Posterior vena cava (tissue), 2 donors: ENCODE measurements at regions not wholly inside any gene's neighbourhood (a gene's known extent, or its start where the extent isn't known, plus 50 kb on each side); places are given as distances from the start of the nearest gene placed in this dataset.

Experiments used
- DNase-seq: peaks from one replicate; pipeline ENCODE4 v3.0.0-alpha.2; 2020; ENCODE audit warnings: low spot score
- intact Hi-C, 2 donors: fragments of 100-400 bp; cut with DNase I; formaldehyde crosslinking; loops; one replicate each; pipeline versions ENCODE4 v1.14.1 to v1.14.2; 2022 to 2023
- donor health status: DM: yes; HTN: yes; CAD: no.
- donor health status: DM: yes; HTN: yes; CAD: no.

- intact Hi-C loops: no loop called here
- DNase-seq: no peak
Observed at GRCh38 chr5:105978011-105978410, 1692.7 kb downstream of the EFNA5 start.

- DNase-seq: no peak
- intact Hi-C loops: no loop called here
Observed at GRCh38 chr5:105977163-105977562, 1693.6 kb downstream of the EFNA5 start.

DNA sequence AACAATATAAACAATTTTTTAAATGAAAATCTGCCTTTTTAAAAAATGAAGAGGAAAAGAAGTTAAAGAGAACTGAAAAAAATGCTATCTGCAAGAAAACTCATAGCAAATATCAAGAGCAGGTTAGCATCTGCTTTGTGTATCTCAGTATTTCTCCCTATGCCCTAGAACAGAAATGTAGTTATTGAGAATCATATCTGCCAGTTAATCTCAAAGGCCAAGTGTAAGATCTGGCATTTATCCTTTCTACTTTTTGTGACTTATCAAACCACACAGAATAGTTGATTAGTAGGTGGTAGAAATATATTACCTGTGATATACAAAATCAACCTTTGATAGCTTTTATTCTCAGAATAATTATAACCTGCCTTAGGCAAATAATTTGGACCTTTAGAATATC, 1699.8 kb downstream of the EFNA5 start:
- intact Hi-C loops: no loop called here

GRCh38 chr5:105968981-105969380, 1701.8 kb downstream of the EFNA5 start:
- no peak for DNase-seq
- intact Hi-C loops: no loop called here

More for the DNA sequence above, 1699.8 kb downstream of the EFNA5 start:
- no peak for DNase-seq

GRCh38 chr5:105963696-105964255, 1707.0 kb downstream of the EFNA5 start:
- no peak for DNase-seq
- intact Hi-C loops: no loop called here

DNA sequence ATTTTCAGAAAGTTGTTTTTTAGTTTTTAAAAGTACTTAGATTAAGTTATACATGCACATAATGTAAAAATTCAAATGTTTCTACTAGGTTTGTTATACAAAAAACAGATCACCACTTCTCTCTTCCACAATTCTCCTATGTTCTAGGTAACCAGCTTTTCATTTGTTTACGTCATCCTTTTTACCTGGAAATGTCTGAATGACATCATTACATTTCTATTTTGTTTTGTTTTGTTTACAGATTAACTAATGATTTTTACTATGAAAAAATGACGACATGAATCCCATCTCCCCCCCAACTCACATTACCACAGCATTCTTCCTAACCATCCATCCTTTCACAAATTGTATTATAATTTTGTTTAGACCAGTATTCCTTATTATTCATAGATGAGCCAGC, 1709.2 kb downstream of the EFNA5 start:
- no peak for DNase-seq
- intact Hi-C loops: no loop called here

GRCh38 chr5:105956456-105957196, 1714.1 kb downstream of the EFNA5 start:
- intact Hi-C loops: no loop called here
- DNase-seq: no peak

- no peak for DNase-seq
Observed at GRCh38 chr5:105954341-105954740, 1716.4 kb downstream of the EFNA5 start.

GRCh38 chr5:105953616-105954015, 1717.1 kb downstream of the EFNA5 start:
- no peak for DNase-seq
- intact Hi-C loops: no loop called here

More at GRCh38 chr5:105954341-105954740, 1716.4 kb downstream of the EFNA5 start:
- intact Hi-C loops: no loop called here

DNA sequence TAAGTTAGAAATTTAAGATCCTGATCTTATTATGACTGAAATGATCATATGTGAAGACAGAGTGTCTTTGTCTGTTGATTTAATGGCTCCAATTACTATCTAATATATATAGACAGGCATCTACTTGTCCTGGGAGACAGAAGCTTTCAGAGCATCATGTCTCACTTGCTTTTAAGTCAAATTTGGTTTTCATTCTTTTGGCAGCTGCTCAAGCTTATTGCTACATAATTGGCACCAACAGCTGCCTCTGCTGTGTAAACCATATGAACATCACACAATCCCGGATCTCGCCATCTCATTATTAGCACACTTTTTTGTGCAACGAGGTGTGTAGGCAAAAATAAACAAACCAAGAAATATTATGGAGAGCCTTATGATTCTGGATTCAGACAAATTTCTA, 1717.9 kb downstream of the EFNA5 start:
- no peak for DNase-seq
- intact Hi-C loops: no loop called here

- no peak for DNase-seq
- intact Hi-C loops: no loop called here
Observed at GRCh38 chr5:105947461-105947860, 1723.3 kb downstream of the EFNA5 start.

- no peak for DNase-seq
- intact Hi-C loops: no loop called here
Observed at GRCh38 chr5:105945203-105945972, 1725.3 kb downstream of the EFNA5 start.

DNA sequence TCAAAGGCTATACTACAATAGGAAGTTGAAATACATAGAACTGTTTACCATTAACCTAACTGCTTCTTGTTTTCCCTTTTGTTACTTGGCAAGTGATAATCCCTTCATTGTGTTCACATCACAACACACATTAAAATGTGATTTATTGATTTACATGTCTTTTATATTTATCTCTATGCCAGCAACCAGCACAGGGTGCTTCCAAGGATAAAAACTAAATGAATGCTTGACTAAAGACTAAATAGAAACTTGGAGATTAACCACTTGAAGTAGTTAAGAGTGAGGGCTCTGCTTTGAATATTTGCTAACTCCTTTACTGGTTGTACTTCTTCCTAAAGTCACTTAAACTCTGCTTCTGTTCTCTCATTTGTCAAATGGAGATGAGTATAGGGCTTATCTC, 1730.6 kb downstream of the EFNA5 start:
- intact Hi-C loops: no loop called here
- no peak for DNase-seq

DNA sequence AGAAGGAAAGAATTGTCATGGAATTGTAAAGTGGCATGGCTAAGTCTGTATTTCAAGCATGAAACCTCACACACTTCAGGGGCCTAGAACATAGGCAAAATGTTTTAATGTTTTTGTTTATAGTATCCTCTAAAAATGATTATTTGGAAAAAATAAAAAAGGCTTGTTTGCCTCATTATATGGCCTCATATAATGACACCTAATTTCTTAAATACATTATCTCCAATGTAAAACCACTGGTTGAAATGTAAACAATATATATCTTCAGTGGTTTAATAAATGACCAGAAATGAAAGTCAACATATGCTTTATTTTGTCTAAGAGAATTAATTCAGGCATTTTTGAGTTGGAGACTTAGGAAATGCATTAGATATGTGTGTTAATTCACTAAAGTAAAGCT, 1736.6 kb downstream of the EFNA5 start:
- no peak for DNase-seq

GRCh38 chr5:105931881-105932421, 1738.8 kb downstream of the EFNA5 start:
- intact Hi-C loops: no loop called here
- DNase-seq: no peak

More for the DNA sequence above, 1736.6 kb downstream of the EFNA5 start:
- intact Hi-C loops: no loop called here

GRCh38 chr5:105929858-105930257, 1740.9 kb downstream of the EFNA5 start:
- intact Hi-C loops: no loop called here
- no peak for DNase-seq

DNA sequence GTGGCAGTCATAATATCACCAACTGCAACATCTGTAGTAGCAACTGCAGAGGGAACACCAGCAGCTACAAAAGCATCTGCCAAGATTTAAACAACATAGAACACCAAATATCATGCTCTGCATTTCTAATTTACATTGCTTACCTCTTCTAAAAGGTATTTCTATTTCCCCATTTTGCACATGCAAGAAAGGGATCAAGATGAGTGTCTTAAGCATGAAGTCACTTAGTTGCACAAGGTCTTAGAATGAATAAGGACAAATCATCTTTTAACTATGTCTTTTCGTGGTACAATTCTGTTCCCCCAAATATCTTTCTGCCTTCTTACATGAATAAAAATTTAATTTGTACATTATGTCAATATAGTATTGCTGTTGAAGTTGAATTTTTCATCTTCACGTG, 1746.4 kb downstream of the EFNA5 start:
- no peak for DNase-seq
- intact Hi-C loops: no loop called here

- intact Hi-C loops: no loop called here
- no peak for DNase-seq
Observed at GRCh38 chr5:105922574-105922973, 1748.2 kb downstream of the EFNA5 start.

- DNase-seq: no peak
- intact Hi-C loops: no loop called here
Observed at GRCh38 chr5:105922080-105922479, 1748.7 kb downstream of the EFNA5 start.

- intact Hi-C loops: no loop called here
- DNase-seq: no peak
Observed at GRCh38 chr5:105917189-105917588, 1753.5 kb downstream of the EFNA5 start.
